GM19043 (cell line): ENCODE measurements at regions not wholly inside any gene's neighbourhood (a gene's known extent, or its start where the extent isn't known, plus 50 kb on each side); places are given as distances from the start of the nearest gene placed in this dataset.

Experiments
- ATAC-seq: cut with Tn5 transposase; IDR thresholded peaks from one replicate; pipeline ENCODE4 v1.9.1; 2021; ENCODE audit warnings: low read depth; ENCODE audit not compliant: unreplicated experiment

DNA sequence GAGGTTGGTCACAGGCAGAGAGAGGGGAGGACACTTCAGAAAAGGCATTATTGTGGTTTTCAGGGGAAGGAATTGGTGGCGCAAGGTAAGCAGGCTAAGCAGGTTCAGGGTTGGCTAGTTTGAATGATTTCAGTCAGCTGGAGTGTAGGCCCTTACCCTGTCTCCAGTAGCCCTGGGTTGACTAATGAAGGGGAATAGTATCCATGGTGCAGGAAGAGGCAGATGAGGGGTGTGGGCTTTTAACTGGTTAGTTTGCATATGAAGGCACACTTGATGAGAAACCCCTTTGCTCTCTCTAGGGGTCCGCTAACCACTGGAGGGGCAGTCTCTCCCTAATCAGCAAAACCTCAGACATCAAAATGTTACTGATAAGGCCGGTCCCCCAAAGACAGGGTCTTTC lies 249.7 kb downstream of the AASDHPPT start:
- ATAC-seq, result no peak

DNA sequence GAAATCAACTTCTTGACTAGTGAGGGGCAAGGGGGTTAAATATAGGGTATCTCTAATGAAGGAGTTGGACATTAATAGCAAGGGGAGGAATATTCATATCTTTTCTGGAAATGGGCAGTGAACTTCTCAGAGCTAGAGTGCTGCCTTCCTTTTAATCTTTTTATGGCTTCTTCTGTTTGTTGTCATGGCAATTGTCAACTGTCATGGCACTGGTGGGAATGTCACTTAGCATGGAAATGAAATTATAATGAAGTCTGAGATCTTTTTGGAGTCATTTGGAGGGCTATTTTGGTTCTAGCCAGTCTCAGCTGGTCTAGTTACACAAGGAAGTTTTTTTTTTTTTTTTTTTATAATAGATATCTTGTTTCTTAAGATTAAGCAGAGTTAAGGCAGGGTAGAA lies 250.2 kb downstream of the AASDHPPT start:
- no peak for ATAC-seq

DNA sequence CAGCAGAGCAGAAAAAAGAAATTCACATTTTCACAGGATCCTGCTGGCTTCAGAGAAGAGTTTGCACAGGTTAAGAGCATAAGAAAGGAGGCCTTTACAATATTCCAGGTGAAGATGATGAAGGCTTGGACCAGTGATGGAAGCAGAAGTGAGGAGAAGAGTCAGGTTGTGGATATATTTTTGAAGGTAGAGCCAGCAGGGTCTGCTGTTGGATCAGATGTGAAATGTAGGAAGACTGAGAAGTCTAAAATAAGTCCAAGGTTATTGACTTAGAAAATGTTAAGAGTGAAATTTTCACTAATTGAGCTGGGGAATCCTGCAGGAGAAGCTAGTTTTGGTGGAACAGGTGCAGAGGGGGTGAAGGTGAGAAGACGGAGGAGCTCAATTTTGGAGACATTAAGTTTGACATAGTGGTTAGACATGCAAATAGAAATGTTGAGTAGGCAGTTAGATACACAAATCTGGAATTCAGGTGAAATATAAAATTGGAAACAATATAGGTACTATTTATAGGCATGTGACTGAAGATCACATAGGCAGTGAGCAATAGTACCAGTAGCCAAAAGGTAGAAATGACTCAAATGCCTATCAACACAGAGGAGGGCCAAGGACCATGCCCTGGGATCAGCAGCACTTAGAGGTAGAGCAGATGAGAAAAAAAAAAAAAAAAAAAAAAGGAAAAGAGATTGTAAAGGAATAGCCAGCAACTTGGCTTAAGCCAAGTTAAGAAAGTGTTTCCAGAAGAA lies 252.0 kb downstream of the AASDHPPT start:
- ATAC-seq, result no peak

DNA sequence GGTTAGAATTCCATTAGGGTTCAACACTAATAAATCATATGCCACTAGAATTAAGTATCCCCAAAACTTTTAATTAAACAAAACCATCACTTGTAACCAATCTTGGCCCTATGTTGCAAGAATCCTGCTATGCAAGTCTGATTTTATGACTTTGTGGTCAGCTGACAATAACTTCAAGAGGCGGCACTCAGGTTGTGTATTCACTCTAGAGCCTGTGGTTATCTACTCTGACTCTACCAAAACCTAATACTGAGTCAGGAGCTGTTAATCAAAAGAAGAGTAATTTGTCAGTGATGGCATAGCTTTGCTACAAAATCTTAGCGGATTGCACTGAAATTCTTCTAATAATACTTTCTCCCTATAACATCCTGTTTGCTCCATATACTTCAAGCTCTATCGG lies 253.7 kb downstream of the AASDHPPT start:
- ATAC-seq, result no peak

DNA sequence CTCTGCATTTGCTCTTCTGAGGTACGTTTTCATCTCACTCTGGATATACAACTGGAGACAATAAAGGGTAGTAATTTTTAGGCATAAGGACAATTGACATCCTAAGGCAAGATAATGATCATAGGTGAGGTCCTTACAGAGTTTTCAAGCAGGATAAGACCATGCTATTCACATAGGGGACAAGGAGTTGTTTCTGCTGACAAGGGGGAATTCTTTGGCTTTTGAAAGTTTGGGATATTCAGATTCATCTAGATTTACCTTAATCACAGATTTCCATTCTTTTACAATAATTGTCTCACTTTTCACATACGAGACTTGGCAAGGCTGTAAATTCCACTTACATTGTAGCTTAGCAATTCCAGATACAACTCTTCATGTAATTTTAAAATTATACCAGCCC lies 256.2 kb downstream of the AASDHPPT start:
- no peak for ATAC-seq

DNA sequence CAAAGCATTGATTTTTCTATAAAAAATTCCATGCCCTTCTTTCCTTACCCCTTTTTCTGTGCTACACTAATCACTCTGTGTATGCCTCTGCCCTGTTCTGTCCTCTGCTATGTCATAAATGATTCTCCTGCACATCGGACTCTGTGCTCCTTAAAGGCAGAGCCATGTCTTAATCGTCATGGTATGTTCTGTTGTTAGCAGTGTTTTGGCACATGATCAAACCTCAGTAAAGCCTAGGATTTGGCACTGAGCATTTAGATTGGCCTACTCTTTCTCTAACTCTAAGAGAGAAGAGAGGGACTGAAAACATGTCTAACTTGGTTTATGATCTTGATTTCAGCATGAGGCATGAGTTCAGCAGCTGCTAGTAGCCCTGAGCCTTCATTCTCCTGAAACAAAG lies 266.9 kb downstream of the AASDHPPT start:
- no peak for ATAC-seq

DNA sequence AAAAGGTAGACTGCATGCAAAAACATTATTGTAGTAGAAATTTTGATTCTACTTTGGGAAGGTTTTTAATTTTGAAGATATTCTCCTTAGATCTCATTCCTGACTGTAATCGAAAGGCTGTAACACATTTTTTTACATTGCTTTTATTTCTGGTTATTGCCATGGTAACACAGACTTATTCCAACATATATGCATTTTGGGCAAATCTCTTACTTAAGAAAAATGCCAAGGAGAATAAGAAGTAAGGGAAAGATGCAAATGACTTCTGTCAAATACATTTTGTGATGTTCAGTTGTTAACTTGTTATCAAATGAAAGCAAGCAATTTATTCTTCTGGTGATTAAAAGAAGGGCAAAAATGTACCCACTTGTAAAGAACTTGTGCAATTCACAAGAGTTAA lies 267.5 kb downstream of the AASDHPPT start:
- no peak for ATAC-seq

DNA sequence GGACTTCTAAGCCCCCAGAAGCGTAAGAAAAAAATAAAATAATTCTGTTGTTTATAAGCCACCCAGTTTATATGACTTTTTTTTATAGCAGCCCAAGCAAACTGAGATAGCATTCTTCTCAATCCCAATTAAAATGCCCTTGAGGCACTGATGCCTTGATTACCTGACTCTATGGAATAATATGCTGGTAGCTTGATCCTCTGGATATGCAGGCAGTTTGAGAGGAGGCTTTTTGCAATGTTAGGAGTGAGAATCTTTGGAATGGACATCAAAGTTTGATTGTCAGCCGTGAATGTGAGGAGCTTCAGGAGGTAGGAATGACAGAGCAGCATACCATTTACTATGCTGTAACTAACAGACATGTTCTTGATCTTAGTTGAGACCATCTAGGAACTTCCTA lies 275.6 kb downstream of the AASDHPPT start:
- no peak for ATAC-seq

DNA sequence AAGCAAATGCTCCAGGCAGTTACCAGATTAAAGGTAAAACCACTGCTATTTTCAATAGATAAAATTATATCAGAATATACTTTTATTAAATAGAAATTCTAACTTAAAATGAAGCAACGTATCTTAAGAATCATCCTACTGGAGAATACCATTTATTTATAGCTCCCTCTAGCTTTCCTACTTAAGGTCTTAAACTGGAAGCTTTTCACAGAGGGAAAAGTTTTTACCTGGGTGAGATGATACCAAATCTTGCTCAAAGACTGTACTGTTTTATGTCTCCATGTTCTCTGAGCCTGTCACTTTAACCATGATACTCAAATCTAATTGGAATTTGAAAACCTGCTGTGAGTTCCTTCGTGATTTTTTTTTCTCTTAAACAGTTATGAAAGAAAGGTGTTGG lies 291.8 kb downstream of the AASDHPPT start:
- no peak for ATAC-seq

DNA sequence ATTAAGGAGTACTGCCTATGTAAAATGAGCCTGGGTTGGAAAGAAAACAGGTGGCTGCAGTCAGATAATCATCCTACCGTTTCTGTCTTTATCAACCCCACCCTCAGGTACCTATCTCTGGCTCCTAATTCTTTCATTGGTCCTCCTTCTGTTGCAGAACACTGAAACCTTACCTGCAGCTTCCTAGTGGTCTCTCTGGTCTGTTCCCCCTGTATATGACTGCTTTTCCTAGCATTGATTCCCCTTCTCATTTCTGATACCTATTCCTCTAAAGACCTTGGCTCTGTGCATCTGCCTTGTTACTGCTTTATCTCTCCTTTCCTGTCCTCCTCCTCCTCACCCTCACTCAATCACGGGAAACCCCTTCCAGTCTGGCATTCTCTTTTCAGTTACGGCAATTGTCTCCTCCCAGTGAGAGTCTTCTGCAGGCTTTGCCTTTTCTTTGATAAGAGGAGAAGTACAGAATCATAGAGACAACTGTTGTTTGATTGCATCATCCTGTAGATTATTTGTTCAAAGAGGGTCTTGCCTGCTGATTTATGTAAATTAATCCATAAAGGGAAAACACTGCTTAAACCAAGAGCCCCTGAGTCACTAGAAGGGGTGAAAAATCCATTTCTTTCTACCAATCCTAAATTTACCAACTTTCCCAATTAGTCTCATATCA lies 301.2 kb downstream of the AASDHPPT start:
- no peak for ATAC-seq

DNA sequence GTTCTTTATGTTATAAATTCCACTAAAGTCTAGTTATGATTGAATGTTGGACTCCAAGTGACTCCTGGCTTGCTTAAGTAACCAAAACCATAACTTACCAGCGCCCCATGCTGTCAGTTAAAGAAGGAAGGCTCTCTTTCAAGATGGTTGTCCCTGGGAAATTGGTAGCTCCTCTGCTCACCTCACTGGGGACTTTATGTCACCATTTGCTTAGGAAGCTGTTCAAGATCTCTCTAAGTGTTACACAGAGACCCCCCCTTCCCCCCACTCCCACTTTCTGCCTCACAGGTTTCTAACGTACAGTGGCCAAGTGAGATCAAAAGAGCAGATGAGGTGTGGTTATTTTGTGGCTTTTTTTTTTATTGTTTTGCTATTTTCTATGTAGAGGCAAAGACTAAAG lies 301.8 kb downstream of the AASDHPPT start:
- no peak for ATAC-seq

DNA sequence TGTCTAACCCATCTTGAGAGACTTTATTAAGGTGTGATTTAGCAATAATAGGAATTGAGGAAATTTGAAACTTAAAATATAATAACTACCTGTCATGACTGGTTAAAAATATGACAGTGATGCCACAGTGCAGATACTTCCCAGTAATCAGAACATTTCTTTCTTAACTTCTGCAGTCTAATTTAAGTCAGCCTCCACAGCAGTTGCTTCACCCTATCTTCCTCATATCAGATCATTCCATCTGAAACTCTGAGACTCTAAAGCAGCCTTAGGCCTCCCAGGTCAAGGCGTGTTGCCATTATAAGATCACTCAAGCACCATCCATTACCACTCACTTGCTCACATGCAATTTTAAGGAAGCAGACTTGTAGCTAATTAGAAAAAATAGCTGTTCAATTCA lies 302.2 kb downstream of the AASDHPPT start:
- no peak for ATAC-seq

DNA sequence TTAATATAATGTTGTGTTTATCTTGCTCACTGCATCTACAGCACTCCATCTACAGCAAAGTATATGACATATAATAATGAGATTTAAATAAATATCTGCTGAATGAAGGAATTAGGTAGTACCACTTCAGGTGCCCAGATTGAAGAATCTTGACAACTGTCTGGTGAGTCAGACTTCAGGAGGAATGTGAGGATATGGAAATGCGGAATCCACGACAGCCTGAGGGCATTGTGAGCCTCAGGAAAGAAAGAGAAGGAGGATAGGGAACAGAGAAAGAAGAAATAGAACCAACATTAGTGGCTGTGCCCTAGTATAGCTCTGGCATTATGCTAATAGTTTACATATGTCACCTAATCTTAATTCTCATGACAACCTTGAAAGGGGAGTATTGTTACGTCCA lies 304.4 kb downstream of the AASDHPPT start:
- no peak for ATAC-seq

DNA sequence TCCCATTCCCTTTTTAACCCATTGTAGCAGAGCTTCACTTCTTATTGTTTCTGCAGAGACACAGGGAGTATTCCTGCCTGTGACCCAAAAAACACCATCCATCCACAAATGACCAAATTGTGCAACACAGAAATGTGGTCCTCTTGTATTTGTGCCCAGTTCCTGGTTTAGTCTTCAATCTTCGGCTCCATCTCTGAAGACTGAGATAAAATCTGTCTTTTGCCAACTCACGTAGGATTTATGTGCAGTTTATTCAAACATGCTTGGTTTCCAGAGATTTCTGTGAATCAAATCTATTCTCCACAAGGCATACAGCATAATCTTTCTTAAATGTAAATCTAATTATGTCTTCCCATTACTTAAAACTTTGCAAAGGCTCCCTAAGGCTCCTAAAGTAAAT lies 307.0 kb downstream of the AASDHPPT start:
- no peak for ATAC-seq

DNA sequence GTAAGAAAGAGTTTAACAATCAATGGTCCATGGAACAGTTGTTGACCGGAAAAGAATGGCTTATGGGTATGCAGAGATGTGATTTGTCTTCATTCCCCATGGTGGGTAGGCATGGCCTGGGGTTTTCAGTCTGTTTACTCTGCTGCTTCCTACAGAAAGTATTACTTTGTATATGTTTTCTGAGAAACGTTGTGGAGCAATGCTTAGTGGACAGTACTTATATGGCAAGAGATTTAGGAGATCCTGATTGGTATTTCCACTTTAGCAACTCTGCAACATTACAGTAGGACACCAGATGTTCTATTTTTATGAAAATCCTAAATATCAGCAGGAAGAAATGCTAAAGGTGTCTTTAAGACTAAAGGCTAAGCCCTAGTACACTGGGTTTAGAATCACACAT lies 309.1 kb downstream of the AASDHPPT start:
- no peak for ATAC-seq

DNA sequence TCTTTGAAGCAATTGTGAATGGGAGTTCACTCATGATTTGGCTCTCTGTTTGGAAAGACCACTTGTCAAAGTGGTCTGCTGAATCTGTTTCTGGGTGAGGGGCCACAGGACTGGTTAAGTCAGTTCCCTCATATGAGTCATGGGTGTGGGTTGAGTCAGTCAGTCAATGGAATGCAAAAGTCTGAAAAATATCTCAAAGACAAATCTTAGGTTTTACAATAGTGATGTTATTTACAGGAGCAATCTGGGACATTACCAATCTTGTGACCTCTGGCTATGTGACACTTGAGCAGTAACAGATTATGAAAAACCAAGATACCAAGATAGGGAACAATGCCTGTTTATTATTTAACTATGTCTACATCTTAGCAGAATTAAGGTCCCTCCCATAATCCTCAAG lies 311.6 kb downstream of the AASDHPPT start:
- no peak for ATAC-seq

DNA sequence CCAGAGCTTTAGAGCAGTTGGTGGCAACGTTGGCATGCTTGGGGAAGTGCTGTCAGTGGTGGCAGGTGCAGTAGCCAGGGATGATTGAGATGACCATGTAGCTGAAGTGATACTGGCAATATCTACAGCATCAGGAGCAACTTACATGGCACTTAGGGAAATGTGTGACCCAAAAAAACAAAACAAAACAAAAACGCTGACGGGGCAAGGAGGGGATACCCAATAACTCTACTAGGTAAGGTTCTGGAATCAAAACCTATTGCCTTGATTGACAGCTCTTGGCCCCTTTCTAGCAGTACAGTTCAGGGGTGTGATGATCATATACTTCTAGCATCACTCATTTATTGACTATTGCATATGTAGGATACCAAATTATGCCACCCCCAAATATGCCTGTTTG lies 312.6 kb downstream of the AASDHPPT start:
- no peak for ATAC-seq

DNA sequence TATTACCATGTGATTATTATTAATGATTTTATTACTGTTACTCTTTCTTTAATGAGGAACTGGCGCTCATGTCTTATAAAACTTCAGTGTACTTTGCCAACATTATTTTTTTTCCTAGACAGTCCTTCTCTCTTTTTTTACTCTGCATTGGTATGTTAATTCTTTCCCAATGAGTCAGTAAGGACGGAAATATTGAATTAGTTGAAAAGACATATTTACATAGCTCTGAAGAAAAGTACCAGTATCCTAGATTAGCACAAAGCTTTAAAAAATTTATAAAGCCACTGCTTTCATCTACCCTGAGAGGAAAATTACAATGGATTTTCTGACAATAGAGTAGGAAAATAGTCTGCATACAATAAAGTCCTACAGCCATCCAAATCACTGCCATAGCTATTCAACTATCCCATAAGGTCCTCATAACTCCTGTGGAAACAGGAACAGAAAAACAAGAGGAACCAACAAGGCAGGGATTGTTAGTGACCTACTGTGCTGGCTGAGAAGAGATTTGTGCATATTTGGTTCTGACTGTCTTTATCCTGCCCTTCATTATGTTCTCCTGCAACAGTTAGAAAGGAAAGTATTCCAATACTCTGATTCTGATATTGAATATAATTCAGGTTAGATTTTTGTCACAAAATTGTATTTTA lies 314.4 kb downstream of the AASDHPPT start:
- ATAC-seq, result no peak

DNA sequence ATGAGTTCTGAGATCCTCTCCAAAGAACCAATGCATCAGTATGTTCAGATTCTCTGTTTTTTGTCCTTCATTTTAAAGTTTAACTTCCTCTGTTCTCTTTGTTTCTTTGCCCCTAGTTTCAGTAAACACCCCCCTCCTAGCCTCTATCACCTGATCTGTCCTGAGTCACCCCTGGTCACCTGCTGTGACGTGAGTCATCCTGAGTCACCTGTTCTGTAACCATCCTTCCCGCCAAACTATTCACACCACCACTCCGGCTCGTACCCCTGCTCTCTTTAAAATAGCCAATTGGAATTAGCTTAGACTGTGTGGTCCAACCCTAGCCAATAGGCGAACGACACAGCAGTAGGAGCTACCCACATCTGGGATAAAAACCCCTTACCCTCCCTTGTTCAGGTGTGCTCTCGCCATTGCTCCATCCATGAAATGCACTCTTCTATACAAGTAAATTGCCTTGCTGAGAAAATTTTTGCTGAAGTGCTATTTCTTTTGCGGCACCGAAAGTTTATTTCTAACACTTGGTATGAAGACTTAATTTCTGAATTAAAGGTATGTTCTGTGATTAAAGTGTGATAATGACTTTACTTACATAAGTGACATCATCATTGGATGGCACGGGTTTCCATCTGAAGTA lies 318.4 kb downstream of the AASDHPPT start:
- no peak for ATAC-seq

DNA sequence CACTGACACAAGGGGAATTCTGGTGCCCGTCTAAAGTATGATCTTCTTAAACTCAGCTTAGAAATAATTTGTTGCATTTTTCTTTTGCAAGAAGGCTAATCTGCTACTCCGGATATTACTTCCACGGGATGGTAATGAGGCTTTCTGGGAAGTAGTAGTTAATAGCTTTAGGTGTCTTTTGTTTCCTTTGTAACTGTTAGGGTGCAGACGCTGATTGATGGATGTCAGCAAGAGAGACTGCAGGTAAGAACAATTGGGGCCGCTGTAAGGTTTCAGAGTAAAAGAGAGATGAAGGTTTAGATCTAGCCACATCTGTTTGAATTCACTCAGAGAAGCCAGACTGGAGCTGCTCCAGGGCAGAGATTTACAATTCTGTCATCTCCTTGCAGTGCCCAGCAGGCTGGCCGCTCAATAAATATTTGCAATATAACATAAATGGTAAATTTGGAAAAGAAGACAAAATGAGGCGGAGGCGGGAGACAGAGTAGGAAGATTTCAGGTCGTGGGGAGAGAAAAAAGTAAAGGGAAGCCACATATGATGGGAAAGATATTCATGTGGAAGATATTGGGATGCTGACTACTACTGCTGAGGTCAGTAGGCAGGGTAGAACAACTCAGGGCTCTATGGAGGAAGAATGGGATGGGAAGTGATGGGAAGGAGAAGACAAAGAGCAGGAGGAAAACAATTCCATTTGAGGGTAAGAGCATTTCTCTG lies 320.5 kb downstream of the AASDHPPT start:
- ATAC-seq, result no peak

DNA sequence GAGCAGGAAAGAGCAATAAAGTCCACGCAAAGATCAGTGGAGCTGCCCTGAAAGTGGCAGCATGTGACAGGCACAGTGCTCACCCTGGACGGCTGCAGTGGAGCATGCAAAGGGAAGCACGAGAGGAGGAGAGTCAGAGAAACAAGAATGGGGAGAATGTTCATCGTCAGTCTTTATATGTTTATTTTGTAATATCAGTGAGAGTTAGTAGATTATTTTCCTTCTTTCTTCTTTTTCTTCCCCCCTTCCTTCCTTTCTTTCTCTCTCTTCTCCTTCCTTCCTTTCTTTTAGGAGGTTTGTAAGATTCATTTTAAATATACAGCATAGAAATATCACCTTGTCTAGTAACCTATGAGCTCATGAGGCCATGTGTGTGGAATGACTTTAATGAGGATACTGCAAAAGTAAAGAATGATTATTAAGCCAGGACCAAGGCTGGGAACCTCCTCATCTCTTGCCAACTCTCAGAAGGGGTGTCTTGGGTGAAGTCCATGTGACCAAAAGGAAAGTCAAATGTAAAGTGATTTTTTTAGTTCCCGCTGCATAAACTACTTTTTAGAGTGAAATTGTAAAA lies 321.1 kb downstream of the AASDHPPT start:
- no peak for ATAC-seq
